ENCODE measurements at regions not wholly inside any gene's neighbourhood (a gene's known extent, or its start where the extent isn't known, plus 50 kb on each side); places are given as distances from the start of the nearest gene placed in this dataset.

GRCh38 chr2:196314780-196315179, 143.4 kb upstream of the STK17B start:
- no peak overlapping the region for H3K4me3 ChIP-seq
- Mint-ChIP-seq H3K36me3 (ENCODE audit: low read depth) (no peaks in the 10 kb centered on the region), H3K4me3 (no peak overlapping the region), H3K4me1 (no peaks in the 10 kb centered on the region), H3K27me3 (ENCODE audit: insufficient read depth, low read depth, poor library complexity) (peaks cover 3% of the 10 kb centered on the region), H3K9me3 (no peaks in the 10 kb centered on the region), H3K27ac (peak overlapping the region; percentile 19; the same call in 1 of the 2 replicates)
- H4K20me1 ChIP-seq (replicated peaks; ENCODE audit: insufficient read depth): no peaks in the 10 kb centered on the region
- ATAC-seq (no peak), DNase-seq (ENCODE audit: low spot score) (no peak)
- no peak for TF ChIP-seq STAT1 (IDR thresholded peaks at IDR 0.05; ENCODE audit: unreplicated experiment)
- no peaks in the 10 kb centered on the region for H3K9me2 ChIP-seq (ENCODE audit: insufficient read depth)
- H3K4me2 ChIP-seq: no peak overlapping the region
- no peaks in the 10 kb centered on the region for H3K36me3 ChIP-seq (ENCODE audit: insufficient read depth)
- H3K27ac ChIP-seq (ENCODE audit: low read depth): no peak overlapping the region
- H3K27me3 ChIP-seq (ENCODE audit: insufficient read depth): no peaks in the 10 kb centered on the region
- no peaks in the 10 kb centered on the region for H3F3A ChIP-seq (replicated peaks; ENCODE audit: low read depth)
- no peaks in the 10 kb centered on the region for H3K79me2 ChIP-seq (replicated peaks; ENCODE audit: insufficient read depth)
- no peaks in the 10 kb centered on the region for H3K4me1 ChIP-seq (ENCODE audit: insufficient read depth)
- no peak overlapping the region for H2AFZ ChIP-seq

GRCh38 chr2:196315388-196316049, 144.1 kb upstream of the STK17B start:
- Histone ChIP-seq H3K4me1 (ENCODE audit: insufficient read depth) (no peaks in the 10 kb centered on the region), H3K9me2 (ENCODE audit: insufficient read depth) (no peaks in the 10 kb centered on the region), H3K4me2 (no peak overlapping the region), H3K27me3 (ENCODE audit: insufficient read depth) (no peaks in the 10 kb centered on the region), H3K27ac (ENCODE audit: low read depth) (no peak overlapping the region), H2AFZ (no peak overlapping the region), H3K79me2 (replicated peaks; ENCODE audit: insufficient read depth) (no peaks in the 10 kb centered on the region), H3K36me3 (ENCODE audit: insufficient read depth) (no peaks in the 10 kb centered on the region), H3F3A (replicated peaks; ENCODE audit: low read depth) (no peaks in the 10 kb centered on the region), H4K20me1 (replicated peaks; ENCODE audit: insufficient read depth) (no peaks in the 10 kb centered on the region), H3K4me3 (no peak overlapping the region)
- H3K4me3 Mint-ChIP-seq: no peak overlapping the region
- H3K4me1 Mint-ChIP-seq: no peaks in the 10 kb centered on the region
- no peaks in the 10 kb centered on the region for H3K9me3 Mint-ChIP-seq
- H3K27ac Mint-ChIP-seq: no peak overlapping the region
- peaks cover 3% of the 10 kb centered on the region for H3K27me3 Mint-ChIP-seq (ENCODE audit: insufficient read depth, low read depth, poor library complexity)
- no peaks in the 10 kb centered on the region for H3K36me3 Mint-ChIP-seq (ENCODE audit: low read depth)
- DNase-seq (ENCODE audit: low spot score) (no peak), ATAC-seq (no peak)
- no peak for TF ChIP-seq EZH2phosphoT487 (IDR thresholded peaks at IDR 0.05; ENCODE audit: unreplicated experiment)
- no peak for TF ChIP-seq REST (IDR thresholded peaks at IDR 0.05; ENCODE audit: unreplicated experiment)
- no peak for TF ChIP-seq STAT1 (IDR thresholded peaks at IDR 0.05; ENCODE audit: unreplicated experiment)
- no peak for TF ChIP-seq POLR2AphosphoS5 (IDR thresholded peaks at IDR 0.05; ENCODE audit: low read depth)
- no peak for TF ChIP-seq ZNF331 (CRISPR knock-in tag; IDR thresholded peaks at IDR 0.05; ENCODE audit: low read depth)
- TF ChIP-seq EZH2 (IDR thresholded peaks at IDR 0.05; ENCODE audit: low read depth, unreplicated experiment): no peak
- no peak for TF ChIP-seq CTCF (conservative IDR thresholded peaks at IDR 0.05; ENCODE audit: low read depth in 2 of 2)
- no peak for TF ChIP-seq CREB1 (CRISPR knock-in tag; IDR thresholded peaks at IDR 0.05; ENCODE audit: low read depth)
- no peak for TF ChIP-seq ZNF114 (CRISPR knock-in tag; IDR thresholded peaks at IDR 0.05)
- no peak for TF ChIP-seq ETS1 (IDR thresholded peaks at IDR 0.05)
- TF ChIP-seq JUNB (IDR thresholded peaks at IDR 0.05; ENCODE audit: unreplicated experiment): no peak
- TF ChIP-seq NANOG (IDR thresholded peaks at IDR 0.05; ENCODE audit: borderline replicate concordance): no peak

Data from GM23338 (cell line).